ENCODE measurements at regions not wholly inside any gene's neighbourhood (a gene's known extent, or its start where the extent isn't known, plus 50 kb on each side); places are given as distances from the start of the nearest gene placed in this dataset.

GRCh38 chr9:108186642-108187395 is 669.0 kb downstream of the ACTL7B start:
- peak; percentile 74 for DNase-seq (ENCODE audit: low spot score)

- no peak for DNase-seq (ENCODE audit: low spot score)
Observed at GRCh38 chr9:108185613-108186012, 670.2 kb downstream of the ACTL7B start.

- DNase-seq (ENCODE audit: low spot score): peak; percentile 80
Observed at GRCh38 chr9:108184941-108185340, 670.8 kb downstream of the ACTL7B start.

GRCh38 chr9:108184009-108184408 is 671.8 kb downstream of the ACTL7B start:
- no peak for DNase-seq (ENCODE audit: low spot score)

GRCh38 chr9:108182950-108183381 is 672.8 kb downstream of the ACTL7B start:
- DNase-seq (ENCODE audit: low spot score): peak; percentile 71

GRCh38 chr9:108182270-108182669 is 673.5 kb downstream of the ACTL7B start:
- DNase-seq (ENCODE audit: low spot score): no peak

GRCh38 chr9:108181441-108181840 is 674.3 kb downstream of the ACTL7B start:
- no peak for DNase-seq (ENCODE audit: low spot score)

GRCh38 chr9:108180541-108180940 is 675.2 kb downstream of the ACTL7B start:
- DNase-seq (ENCODE audit: low spot score): no peak

- no peak for DNase-seq (ENCODE audit: low spot score)
Observed at GRCh38 chr9:108178318-108178717, 677.5 kb downstream of the ACTL7B start.

- peak; percentile 83 for DNase-seq (ENCODE audit: low spot score)
Observed at GRCh38 chr9:108168236-108168850, 678.8 kb upstream of the KLF4 start.

GRCh38 chr9:108167136-108167900 is 677.7 kb upstream of the KLF4 start:
- no peak for DNase-seq (ENCODE audit: low spot score)

GRCh38 chr9:108166519-108166918 is 677.0 kb upstream of the KLF4 start:
- no peak for DNase-seq (ENCODE audit: low spot score)

- peak; percentile 31 for DNase-seq (ENCODE audit: low spot score)
Observed at GRCh38 chr9:108163321-108164005, 673.9 kb upstream of the KLF4 start.

- peak; percentile 71 for DNase-seq (ENCODE audit: low spot score)
Observed at GRCh38 chr9:108162664-108163063, 673.1 kb upstream of the KLF4 start.

- no peak for DNase-seq (ENCODE audit: low spot score)
Observed at GRCh38 chr9:108161503-108161902, 671.9 kb upstream of the KLF4 start.

- DNase-seq (ENCODE audit: low spot score): no peak
Observed at GRCh38 chr9:108160706-108161355, 671.3 kb upstream of the KLF4 start.

GRCh38 chr9:108160039-108160438 is 670.5 kb upstream of the KLF4 start:
- no peak for DNase-seq (ENCODE audit: low spot score)

- no peak for DNase-seq (ENCODE audit: low spot score)
Observed at GRCh38 chr9:108158236-108158995, 668.8 kb upstream of the KLF4 start.

- DNase-seq (ENCODE audit: low spot score): no peak
Observed at GRCh38 chr9:108156270-108156998, 666.9 kb upstream of the KLF4 start.

GRCh38 chr9:108153416-108153815 is 663.8 kb upstream of the KLF4 start:
- DNase-seq (ENCODE audit: low spot score): no peak
